ENCODE measurements at regions not wholly inside any gene's neighbourhood (a gene's known extent, or its start where the extent isn't known, plus 50 kb on each side); places are given as distances from the start of the nearest gene placed in this dataset.

DNA sequence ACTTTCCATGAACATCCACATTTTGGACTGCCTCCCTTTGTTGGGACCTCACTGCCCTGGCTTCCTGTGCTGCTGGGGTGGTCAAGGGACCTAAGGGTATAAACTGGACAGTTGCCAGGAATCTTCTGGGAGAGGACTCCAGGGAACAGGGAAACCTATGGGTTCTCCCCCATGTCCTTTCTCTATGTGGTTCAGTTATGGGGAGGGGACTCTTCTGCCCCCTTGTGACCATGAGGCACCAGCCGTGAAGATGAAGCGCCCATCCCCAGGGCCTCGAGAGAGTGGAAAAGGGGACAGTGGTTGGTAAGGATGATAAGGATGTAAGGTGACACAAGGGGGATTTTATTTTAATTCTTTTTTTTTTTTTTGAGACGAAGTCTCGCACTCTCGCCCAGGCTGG lies 177.0 kb upstream of the TMEM132C start:
- no peaks in the 10 kb centered on the region for H3K36me3 ChIP-seq (replicated peaks in 1 of 2; ENCODE audit: control extremely low read depth in 1 of 2, control insufficient read depth in 1 of 2, extremely low read depth in 1 of 2, insufficient read depth in 2 of 2, low read length in 1 of 2)
- no peak overlapping the region for H3K27ac ChIP-seq (ENCODE audit: low read length in 2 of 2)
- no peak for ATAC-seq (ENCODE audit: low read depth)
- Mint-ChIP-seq H3K4me3 (no peak overlapping the region), H3K27me3 (no peaks in the 10 kb centered on the region), H3K4me1 (no peaks in the 10 kb centered on the region), H3K27ac (no peak overlapping the region), H3K9me3 (ENCODE audit: insufficient read depth) (no peaks in the 10 kb centered on the region)
- no peak overlapping the region for H2AFZ ChIP-seq (ENCODE audit: insufficient read depth, low read depth, low read length, poor library complexity, severe bottlenecking)
- H3K27me3 ChIP-seq (replicated peaks in 1 of 4; ENCODE audit: control extremely low read depth in 1 of 4, control insufficient read depth in 3 of 4, insufficient read depth in 4 of 4, low read length in 3 of 4), result no peaks in the 10 kb centered on the region
- H3K9ac ChIP-seq (ENCODE audit: low read length), result no peak overlapping the region
- H3K4me1 ChIP-seq (ENCODE audit: control insufficient read depth in 2 of 2, insufficient read depth in 2 of 2, low read length in 2 of 2), result no peaks in the 10 kb centered on the region
- ChIA-PET CTCF (no interaction called here), POLR2A (no interaction called here)
- TF ChIP-seq, protein P1, sequence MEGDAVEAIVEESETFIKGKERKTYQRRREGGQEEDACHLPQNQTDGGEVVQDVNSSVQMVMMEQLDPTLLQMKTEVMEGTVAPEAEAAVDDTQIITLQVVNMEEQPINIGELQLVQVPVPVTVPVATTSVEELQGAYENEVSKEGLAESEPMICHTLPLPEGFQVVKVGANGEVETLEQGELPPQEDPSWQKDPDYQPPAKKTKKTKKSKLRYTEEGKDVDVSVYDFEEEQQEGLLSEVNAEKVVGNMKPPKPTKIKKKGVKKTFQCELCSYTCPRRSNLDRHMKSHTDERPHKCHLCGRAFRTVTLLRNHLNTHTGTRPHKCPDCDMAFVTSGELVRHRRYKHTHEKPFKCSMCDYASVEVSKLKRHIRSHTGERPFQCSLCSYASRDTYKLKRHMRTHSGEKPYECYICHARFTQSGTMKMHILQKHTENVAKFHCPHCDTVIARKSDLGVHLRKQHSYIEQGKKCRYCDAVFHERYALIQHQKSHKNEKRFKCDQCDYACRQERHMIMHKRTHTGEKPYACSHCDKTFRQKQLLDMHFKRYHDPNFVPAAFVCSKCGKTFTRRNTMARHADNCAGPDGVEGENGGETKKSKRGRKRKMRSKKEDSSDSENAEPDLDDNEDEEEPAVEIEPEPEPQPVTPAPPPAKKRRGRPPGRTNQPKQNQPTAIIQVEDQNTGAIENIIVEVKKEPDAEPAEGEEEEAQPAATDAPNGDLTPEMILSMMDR (IDR thresholded peaks at IDR 0.05), result no peak
- no peak for TF ChIP-seq EZH2 (IDR thresholded peaks at IDR 0.05; ENCODE audit: borderline replicate concordance, insufficient read depth, low read depth, low read length, poor library complexity, severe bottlenecking)
- no peak for DNase-seq
- H4K20me1 ChIP-seq (ENCODE audit: control insufficient read depth, insufficient read depth, low read length, poor library complexity, severe bottlenecking), result no peaks in the 10 kb centered on the region
- intact Hi-C loops (cut with micrococcal nuclease), result no loop called here
- H3K79me2 ChIP-seq (ENCODE audit: control insufficient read depth, insufficient read depth, low read length), result no peaks in the 10 kb centered on the region
- H3K4me3 ChIP-seq (ENCODE audit: control extremely low read depth in 1 of 5, extremely low read depth in 1 of 5, insufficient read depth in 1 of 5, low read depth in 2 of 5, low read length in 4 of 5), result no peak overlapping the region
- no peak overlapping the region for H3K4me2 ChIP-seq (replicated peaks; ENCODE audit: low read depth, low read length, poor library complexity, severe bottlenecking)
- peaks cover 0 to 6% (median 0%) of the 10 kb centered on the region in 3 donors for H3K9me3 ChIP-seq (ENCODE audit: control extremely low read depth in 1 of 3, control insufficient read depth in 2 of 3, insufficient read depth in 1 of 3, low read length in 2 of 3)
- 80% methylated on average over 3 of the region's 6 CpGs for WGBS (ENCODE audit: insufficient coverage)

GRCh38 chr12:128091101-128091720 lies 175.8 kb upstream of the TMEM132C start:
- ChIA-PET POLR2A (no interaction called here), CTCF (no interaction called here)
- intact Hi-C loops (cut with micrococcal nuclease), result no loop called here
- Histone ChIP-seq H3K4me1 (ENCODE audit: control insufficient read depth in 2 of 2, insufficient read depth in 2 of 2, low read length in 2 of 2) (no peaks in the 10 kb centered on the region), H3K9me3 (ENCODE audit: control extremely low read depth in 1 of 3, control insufficient read depth in 2 of 3, insufficient read depth in 1 of 3, low read length in 2 of 3) (peaks cover 0 to 9% (median 0%) of the 10 kb centered on the region in 3 donors), H3K79me2 (ENCODE audit: control insufficient read depth, insufficient read depth, low read length) (no peaks in the 10 kb centered on the region), H3K4me2 (replicated peaks; ENCODE audit: low read depth, low read length, poor library complexity, severe bottlenecking) (no peak overlapping the region), H4K20me1 (ENCODE audit: control insufficient read depth, insufficient read depth, low read length, poor library complexity, severe bottlenecking) (no peaks in the 10 kb centered on the region), H3K36me3 (replicated peaks in 1 of 2; ENCODE audit: control extremely low read depth in 1 of 2, control insufficient read depth in 1 of 2, extremely low read depth in 1 of 2, insufficient read depth in 2 of 2, low read length in 1 of 2) (no peaks in the 10 kb centered on the region), H3K9ac (ENCODE audit: low read length) (no peak overlapping the region), H3K27me3 (replicated peaks in 1 of 4; ENCODE audit: control extremely low read depth in 1 of 4, control insufficient read depth in 3 of 4, insufficient read depth in 4 of 4, low read length in 3 of 4) (no peaks in the 10 kb centered on the region), H2AFZ (ENCODE audit: insufficient read depth, low read depth, low read length, poor library complexity, severe bottlenecking) (no peak overlapping the region), H3K27ac (ENCODE audit: low read length in 2 of 2) (no peak overlapping the region), H3K4me3 (ENCODE audit: control extremely low read depth in 1 of 5, extremely low read depth in 1 of 5, insufficient read depth in 1 of 5, low read depth in 2 of 5, low read length in 4 of 5) (no peak overlapping the region)
- H3K4me3 Mint-ChIP-seq, result no peak overlapping the region
- H3K27me3 Mint-ChIP-seq, result no peaks in the 10 kb centered on the region
- H3K27ac Mint-ChIP-seq, result no peak overlapping the region
- ATAC-seq (ENCODE audit: low read depth) (no peak), DNase-seq (no peak)
- TF ChIP-seq EZH2 (IDR thresholded peaks at IDR 0.05; ENCODE audit: borderline replicate concordance, insufficient read depth, low read depth, low read length, poor library complexity, severe bottlenecking), result no peak
- H3K9me3 Mint-ChIP-seq (ENCODE audit: insufficient read depth), result no peaks in the 10 kb centered on the region
- H3K4me1 Mint-ChIP-seq, result no peaks in the 10 kb centered on the region
- 89% methylated on average over 9 of the region's 13 CpGs for WGBS (ENCODE audit: insufficient coverage)

Measured in B cell (primary cell).